SU-DHL-6 (cell line): ENCODE measurements at regions not wholly inside any gene's neighbourhood (a gene's known extent, or its start where the extent isn't known, plus 50 kb on each side); places are given as distances from the start of the nearest gene placed in this dataset.

Experiments
- H2AFZ ChIP-seq: fragments of 200-600 bp; sonication (generic); 2 replicates; pipeline ENCODE4 v1.6.1; 2014; ENCODE audit warnings: low read depth, mild to moderate bottlenecking, moderate library complexity, mixed read lengths, antibody characterized with exemption, low read length; ENCODE audit not compliant: severe bottlenecking
- H3F3A ChIP-seq: fragments of 200-600 bp; shearing (Covaris generic); 2 replicates; pipeline ENCODE4 v1.6.0; 2016; ENCODE audit warnings: antibody characterized with exemption, mild to moderate bottlenecking; ENCODE audit not compliant: insufficient read depth
- H3K27ac ChIP-seq: fragments of 200-600 bp; sonication (generic); 2 replicates; pipeline ENCODE4 v1.5.1; 2016; ENCODE audit warnings: low read depth, mild to moderate bottlenecking, low read length, moderate library complexity, mixed read lengths
- H3K27me3 ChIP-seq: fragments of 200-600 bp; sonication (generic), shearing (Covaris generic); 2 replicates; pipeline ENCODE4 v1.6.0; 2014; ENCODE audit warnings: mild to moderate bottlenecking, low read length
- H3K36me3 ChIP-seq: fragments of 200-600 bp; sonication (generic); 2 replicates; pipeline ENCODE4 v1.6.1; 2014; ENCODE audit warnings: mild to moderate bottlenecking, low read length, mixed read lengths
- H3K4me2 ChIP-seq: fragments of 300-600, 200-600 bp; shearing (Covaris generic), sonication (generic); 2 replicates; pipeline ENCODE4 v1.6.0; 2014; ENCODE audit warnings: low read length, low read depth, mild to moderate bottlenecking; ENCODE audit not compliant: poor library complexity, severe bottlenecking
- H3K4me3 ChIP-seq: fragments of 200-600 bp; sonication (generic); 2 replicates; pipeline ENCODE4 v1.5.1; 2014; ENCODE audit warnings: antibody characterized with exemption, low read length, mild to moderate bottlenecking, mixed read lengths; ENCODE audit not compliant: insufficient read depth, poor library complexity, severe bottlenecking
- H3K79me2 ChIP-seq: fragments of 200-600 bp; sonication (generic); 2 replicates; pipeline ENCODE4 v1.6.1; 2014; ENCODE audit warnings: mild to moderate bottlenecking, low read length, moderate library complexity; ENCODE audit not compliant: insufficient read depth
- H3K9ac ChIP-seq: fragments of 200-600 bp; sonication (generic); 2 replicates; pipeline ENCODE4 v1.7.0; 2014; ENCODE audit warnings: mild to moderate bottlenecking, low read length
- H3K9me2 ChIP-seq: fragments of 200-600 bp; sonication (generic); replicated peaks from 2 replicates; pipeline ENCODE4 v1.6.1; 2014; ENCODE audit warnings: low read length; ENCODE audit not compliant: insufficient read depth
- H3K9me3 ChIP-seq: fragments of 200-600 bp; sonication (generic); 2 replicates; pipeline ENCODE4 v1.6.1; 2014; ENCODE audit warnings: low read length, mixed read lengths; ENCODE audit not compliant: insufficient read depth
- H4K20me1 ChIP-seq: fragments of 200-600 bp; sonication (generic); 2 replicates; pipeline ENCODE4 v1.6.1; 2014; ENCODE audit warnings: low read depth, mild to moderate bottlenecking, antibody characterized with exemption, low read length, moderate library complexity, mixed read lengths
- CTCF ChIP-seq: fragments of 200-600 bp; sonication (generic); IDR thresholded peaks from one replicate; pipeline ENCODE4 v1.5.1; 2017; ENCODE audit warnings: antibody characterized with exemption, mild to moderate bottlenecking, low read length, moderate library complexity; ENCODE audit not compliant: insufficient read depth, poor library complexity, severe bottlenecking
- EZH2phosphoT487 ChIP-seq: fragments of 200-600 bp; sonication (generic), shearing (Covaris generic); conservative IDR thresholded peaks from 2 replicates; pipeline ENCODE4 v1.6.1; 2018; ENCODE audit warnings: mild to moderate bottlenecking, antibody characterized with exemption, low read length, moderate library complexity, mixed read lengths

- H3K9ac ChIP-seq = no peak overlapping the region
- no peaks in the 10 kb centered on the region for H4K20me1 ChIP-seq
- H3F3A ChIP-seq = no peaks in the 10 kb centered on the region; the same call in 1 of the 2 replicates
- no peaks in the 10 kb centered on the region for H3K36me3 ChIP-seq
- no peaks in the 10 kb centered on the region for H3K79me2 ChIP-seq
- no peak overlapping the region for H3K27ac ChIP-seq
- H3K9me2 ChIP-seq = no peaks in the 10 kb centered on the region
- H3K9me3 ChIP-seq = peaks cover 11% of the 10 kb centered on the region; the same call in 1 of the 2 replicates
- TF ChIP-seq CTCF = no peak
- TF ChIP-seq EZH2phosphoT487 = no peak
- peak overlapping the region; percentile 73 for H2AFZ ChIP-seq
- H3K4me2 ChIP-seq = no peak overlapping the region
- no peaks in the 10 kb centered on the region for H3K27me3 ChIP-seq
- H3K4me3 ChIP-seq = no peak overlapping the region
Measured at GRCh38 chr1:194341587-194341986, 1155.2 kb upstream of the B3GALT2 start.

- no peak overlapping the region for H3K4me2 ChIP-seq
- no peaks in the 10 kb centered on the region for H3K79me2 ChIP-seq
- H3K36me3 ChIP-seq = no peaks in the 10 kb centered on the region
- no peaks in the 10 kb centered on the region for H3K27me3 ChIP-seq
- H3K9ac ChIP-seq = no peak overlapping the region
- peak overlapping the region; percentile 38 for H2AFZ ChIP-seq
- TF ChIP-seq EZH2phosphoT487 (no peak), CTCF (no peak)
- no peak overlapping the region for H3K27ac ChIP-seq
- H3K4me3 ChIP-seq = no peak overlapping the region
- no peaks in the 10 kb centered on the region for H4K20me1 ChIP-seq
- H3F3A ChIP-seq = no peaks in the 10 kb centered on the region; the same call in 1 of the 2 replicates
- peaks cover 4% of the 10 kb centered on the region; the same call in 1 of the 2 replicates for H3K9me3 ChIP-seq
- H3K9me2 ChIP-seq = no peaks in the 10 kb centered on the region
Measured at GRCh38 chr1:194339471-194339870, 1153.1 kb upstream of the B3GALT2 start.

GRCh38 chr1:194338241-194338948, 1152.0 kb upstream of the B3GALT2 start:
- TF ChIP-seq EZH2phosphoT487 (no peak), CTCF (no peak)
- no peak overlapping the region for H3K27ac ChIP-seq
- H3K9ac ChIP-seq = no peak overlapping the region
- no peaks in the 10 kb centered on the region for H3K79me2 ChIP-seq
- no peak overlapping the region for H3K4me2 ChIP-seq
- peaks cover 4% of the 10 kb centered on the region; the same call in 1 of the 2 replicates for H3K9me3 ChIP-seq
- H3K36me3 ChIP-seq = no peaks in the 10 kb centered on the region
- H2AFZ ChIP-seq = peak overlapping the region; percentile 38
- no peak overlapping the region for H3K4me3 ChIP-seq
- no peaks in the 10 kb centered on the region for H4K20me1 ChIP-seq
- H3F3A ChIP-seq = no peaks in the 10 kb centered on the region; the same call in 1 of the 2 replicates
- H3K27me3 ChIP-seq = no peaks in the 10 kb centered on the region
- no peaks in the 10 kb centered on the region for H3K9me2 ChIP-seq
